H1 (cell line): ENCODE measurements at regions not wholly inside any gene's neighbourhood (a gene's known extent, or its start where the extent isn't known, plus 50 kb on each side); places are given as distances from the start of the nearest gene placed in this dataset.

ENCODE experiments used
- CEBPB ChIP-seq: IDR thresholded peaks from 2 replicates; pipeline ENCODE4 v1.6.1; 2012; ENCODE audit warnings: low read depth, low read length
- CHD1 ChIP-seq: IDR thresholded peaks from 2 replicates; pipeline ENCODE4 v1.6.1; 2012; ENCODE audit warnings: low read depth, low read length, improper control_type of control experiment
- CTCF ChIP-seq, 3 experiments: IDR thresholded peaks; 1 replicate in 2 of 3; 2 replicates in 1 of 3; pipeline versions ENCODE4 v1.5.1 to v1.6.1; 2011; ENCODE audit warnings: low read length in 3 of 3, mild to moderate bottlenecking in 3 of 3, inconsistent platforms in 2 of 3, low read depth in 1 of 3, moderate library complexity in 1 of 3; ENCODE audit not compliant: insufficient read depth in 1 of 3; ENCODE audit errors: control extremely low read depth in 1 of 3
- EZH2 ChIP-seq: fragments of 200-600 bp; sonication (generic); IDR thresholded peaks from 2 replicates; pipeline ENCODE4 v1.7.1; 2012; ENCODE audit warnings: low read depth, mild to moderate bottlenecking, moderate library complexity, low read length, inconsistent platforms; ENCODE audit not compliant: severe bottlenecking
- JUND ChIP-seq: IDR thresholded peaks from 2 replicates; pipeline ENCODE4 v1.6.1; 2011; ENCODE audit warnings: mild to moderate bottlenecking, improper control_type of control experiment, low read length
- KDM1A ChIP-seq: fragments of 200-600, 300-600 bp; sonication (generic); IDR thresholded peaks from 2 replicates; pipeline ENCODE4 v1.7.1; 2016; ENCODE audit warnings: mild to moderate bottlenecking, low read length, borderline replicate concordance
- POLR2A ChIP-seq, 2 experiments: IDR thresholded peaks; 1 replicate in 1 of 2; 2 replicates in 1 of 2; pipeline ENCODE4 v1.6.1; 2011; ENCODE audit warnings: low read depth in 2 of 2, low read length in 2 of 2, mild to moderate bottlenecking in 2 of 2; ENCODE audit errors: control extremely low read depth in 1 of 2
- POLR2AphosphoS5 ChIP-seq: IDR thresholded peaks from 2 replicates; pipeline ENCODE4 v1.6.1; 2011; ENCODE audit warnings: low read depth, low read length
- RAD21 ChIP-seq, 2 experiments: IDR thresholded peaks in 1 of 2; conservative IDR thresholded peaks in 1 of 2; 2 replicates each; pipeline ENCODE4 v1.6.1; 2011; ENCODE audit warnings: low read depth in 2 of 2, low read length in 2 of 2, improper control_type of control experiment in 1 of 2, inconsistent platforms in 1 of 2, mild to moderate bottlenecking in 1 of 2, moderate library complexity in 1 of 2
- RFX5 ChIP-seq: IDR thresholded peaks from 2 replicates; pipeline ENCODE4 v1.6.1; 2011; ENCODE audit warnings: low read depth, low read length, improper control_type of control experiment, borderline replicate concordance
- SIN3A ChIP-seq, 2 experiments: IDR thresholded peaks in 1 of 2; conservative IDR thresholded peaks in 1 of 2; 2 replicates each; pipeline ENCODE4 v1.6.1; 2011 to 2012; ENCODE audit warnings: low read length in 2 of 2, improper control_type of control experiment in 1 of 2, low read depth in 1 of 2, mild to moderate bottlenecking in 1 of 2
- SIRT6 ChIP-seq: IDR thresholded peaks from one replicate; pipeline ENCODE4 v1.7.1; 2012; ENCODE audit warnings: low read length, inconsistent platforms
- SIX5 ChIP-seq: IDR thresholded peaks from 2 replicates; pipeline ENCODE4 v1.6.1; 2011; ENCODE audit warnings: mild to moderate bottlenecking, low read depth, low read length
- TEAD4 ChIP-seq: IDR thresholded peaks from 2 replicates; pipeline ENCODE4 v1.6.1; 2012; ENCODE audit warnings: low read depth, low read length, inconsistent platforms, mixed read lengths

- TF ChIP-seq CTCF (IDR thresholded peaks at IDR 0.05; ENCODE audit: control extremely low read depth in 1 of 3, insufficient read depth in 1 of 3, low read depth in 1 of 3, low read length in 3 of 3) (no peak), POLR2AphosphoS5 (no peak), POLR2A (IDR thresholded peaks at IDR 0.05; ENCODE audit: control extremely low read depth in 1 of 2, low read depth in 2 of 2, low read length in 2 of 2) (no peak), RAD21 (IDR thresholded peaks at IDR 0.05 in 1 of 2, conservative IDR thresholded peaks at IDR 0.05 in 1 of 2; ENCODE audit: low read depth in 2 of 2, low read length in 2 of 2) (no peak), KDM1A (no peak), SIRT6 (no peak), SIX5 (no peak), EZH2 (no peak), SIN3A (conservative IDR thresholded peaks at IDR 0.05 in 1 of 2, IDR thresholded peaks at IDR 0.05 in 1 of 2; ENCODE audit: low read depth in 1 of 2, low read length in 2 of 2) (no peak), RFX5 (no peak), CEBPB (no peak), CHD1 (no peak), JUND (no peak), TEAD4 (no peak)
These were observed 328.6 kb downstream of the MAP2K6 start for GRCh38 chr17:69743091-69743490.
